ENCODE measurements at regions not wholly inside any gene's neighbourhood (a gene's known extent, or its start where the extent isn't known, plus 50 kb on each side); places are given as distances from the start of the nearest gene placed in this dataset.

GRCh38 chr1:14129009-14129408 lies 429.0 kb downstream of the PRDM2 start:
- no peak overlapping the region for H3K4me2 ChIP-seq
- H3K9me3 ChIP-seq: no peaks in the 10 kb centered on the region
- no peaks in the 10 kb centered on the region for H3K4me1 ChIP-seq
- DNase-seq (ENCODE audit: low read depth in 1 of 2, low spot score in 1 of 2) (no peak), ATAC-seq (no peak), FAIRE-seq (no peak)
- ChIA-PET POLR2A (no interaction called here), CTCF (no interaction called here)
- TF ChIP-seq ZFP36 (IDR thresholded peaks at IDR 0.05; ENCODE audit: borderline replicate concordance, partially characterized antibody) (no peak), KDM1A (IDR thresholded peaks at IDR 0.05; ENCODE audit: low read depth) (no peak), MAZ (IDR thresholded peaks at IDR 0.05; ENCODE audit: borderline replicate concordance, low read depth, low read length) (no peak), HMGXB4 (CRISPR knock-in tag; IDR thresholded peaks at IDR 0.05; ENCODE audit: borderline replicate concordance) (no peak), GATA3 (IDR thresholded peaks at IDR 0.05; ENCODE audit: borderline replicate concordance) (no peak), JUN (IDR thresholded peaks at IDR 0.05) (no peak), HOXA7 (CRISPR knock-in tag; IDR thresholded peaks at IDR 0.05) (no peak), NR3C1 (IDR thresholded peaks at IDR 0.05) (no peak), ZC3H11A (IDR thresholded peaks at IDR 0.05) (no peak)
- H3K27ac ChIP-seq: no peak overlapping the region
- WGBS (ENCODE audit: missing lambda C conversion rate): 19% methylated on average over 2 of the region's 2 CpGs
- H3K4me3 ChIP-seq: no peak overlapping the region

- Histone ChIP-seq H3K4me1 (no peaks in the 10 kb centered on the region), H3K4me3 (no peak overlapping the region), H3K9me3 (no peaks in the 10 kb centered on the region), H3K4me2 (no peak overlapping the region), H3K27ac (no peak overlapping the region)
- FAIRE-seq: no peak
- WGBS (ENCODE audit: missing lambda C conversion rate): 35% methylated on average over 2 of the region's 2 CpGs
- ChIA-PET POLR2A (no interaction called here), CTCF (no interaction called here)
- no peak for TF ChIP-seq E2F6 (IDR thresholded peaks at IDR 0.05; ENCODE audit: borderline replicate concordance, low read depth)
- DNase-seq (ENCODE audit: low read depth in 1 of 2, low spot score in 1 of 2): no peak
- ATAC-seq: no peak
Measured at GRCh38 chr1:14135070-14135469, 435.1 kb downstream of the PRDM2 start.

- TF ChIP-seq EP300 (IDR thresholded peaks at IDR 0.05) (no peak), HOXA7 (CRISPR knock-in tag; IDR thresholded peaks at IDR 0.05) (no peak), MAX (IDR thresholded peaks at IDR 0.05) (no peak), NR3C1 (IDR thresholded peaks at IDR 0.05) (no peak), HOXB13 (CRISPR knock-in tag; IDR thresholded peaks at IDR 0.05; ENCODE audit: low read depth) (no peak), CTCF (IDR thresholded peaks at IDR 0.05) (no peak), JUNB (IDR thresholded peaks at IDR 0.05) (no peak), CBX2 (IDR thresholded peaks at IDR 0.05; ENCODE audit: borderline replicate concordance, low read depth) (no peak), FOSB (CRISPR knock-in tag; IDR thresholded peaks at IDR 0.05) (no peak), KDM1A (IDR thresholded peaks at IDR 0.05; ENCODE audit: low read depth) (no peak), RNF2 (IDR thresholded peaks at IDR 0.05; ENCODE audit: borderline replicate concordance, low read depth) (no peak), HOXB5 (CRISPR knock-in tag; IDR thresholded peaks at IDR 0.05) (no peak)
- Histone ChIP-seq H3K4me1 (no peaks in the 10 kb centered on the region), H3K4me3 (no peak overlapping the region), H3K27ac (no peak overlapping the region), H3K4me2 (no peak overlapping the region), H3K9me3 (no peaks in the 10 kb centered on the region)
- ATAC-seq (no peak), FAIRE-seq (no peak), DNase-seq (ENCODE audit: low read depth in 1 of 2, low spot score in 1 of 2) (no peak)
- ChIA-PET POLR2A (no interaction called here), CTCF (interaction anchor here (0.5 kb wide), 1 partner anchor 254 kb away, joined by 4 read pairs; no protein-coding TSS in a partner anchor)
- WGBS (ENCODE audit: missing lambda C conversion rate): 2% methylated on average over 6 of the region's 6 CpGs
Measured at GRCh38 chr1:14136152-14136763, 436.3 kb downstream of the PRDM2 start.
